ENCODE measurements at regions not wholly inside any gene's neighbourhood (a gene's known extent, or its start where the extent isn't known, plus 50 kb on each side); places are given as distances from the start of the nearest gene placed in this dataset.

- H2AFZ ChIP-seq (ENCODE audit: low read length), result no peak overlapping the region
- H3K36me3 Mint-ChIP-seq (ENCODE audit: insufficient read depth in 1 of 3, low read depth in 3 of 3), result no peaks in the 10 kb centered on the region
- no peak overlapping the region for H3K4me2 ChIP-seq (ENCODE audit: insufficient read depth, insufficient read length, low read length)
- no peak overlapping the region for H2BK15ac ChIP-seq (ENCODE audit: low read depth, low read length)
- H2BK120ac ChIP-seq (ENCODE audit: low read depth, low read length, poor library complexity, severe bottlenecking), result no peak overlapping the region
- H3K23ac ChIP-seq (ENCODE audit: insufficient read length, low read depth, low read length), result no peak overlapping the region
- no peak for DNase-seq
- no peaks in the 10 kb centered on the region for H4K20me1 ChIP-seq (ENCODE audit: control insufficient read depth, insufficient read depth, insufficient read length)
- H3T11ph ChIP-seq (ENCODE audit: low read length), result no peak overlapping the region
- H3K79me2 ChIP-seq (ENCODE audit: insufficient read depth, low read length), result no peaks in the 10 kb centered on the region
- H3K56ac ChIP-seq (ENCODE audit: insufficient read length, low read depth, low read length), result no peak overlapping the region
- H2BK5ac ChIP-seq (ENCODE audit: insufficient read length, low read length), result no peak overlapping the region
- no peak for TF ChIP-seq CTCF (conservative IDR thresholded peaks at IDR 0.05)
- H3K23me2 ChIP-seq (ENCODE audit: insufficient read length, low read depth, low read length, poor library complexity, severe bottlenecking), result no peaks in the 10 kb centered on the region
- H3K4me1 Mint-ChIP-seq, result no peaks in the 10 kb centered on the region
- H3K9me3 Mint-ChIP-seq, result no peaks in the 10 kb centered on the region
- no peak overlapping the region for H4K91ac ChIP-seq (ENCODE audit: insufficient read length, low read depth, low read length)
- no peak overlapping the region for H3K4me3 Mint-ChIP-seq
- no CpG with 5 or more reads among the region's 4 CpGs for WGBS (ENCODE audit: extremely low coverage, insufficient read length, low lambda C conversion rate)
- H3K14ac ChIP-seq (ENCODE audit: insufficient read depth, low read length), result no peak overlapping the region
- H3K18ac ChIP-seq (ENCODE audit: insufficient read length, low read depth, low read length), result no peak overlapping the region
- no peak overlapping the region for H4K8ac ChIP-seq (replicated peaks; ENCODE audit: insufficient read length, low read depth, low read length)
- H3K9me3 ChIP-seq (ENCODE audit: control insufficient read depth, low read depth, low read length), result no peaks in the 10 kb centered on the region
- H3K4me1 ChIP-seq (ENCODE audit: insufficient read depth, low read length), result no peaks in the 10 kb centered on the region
- H3K27me3 Mint-ChIP-seq (ENCODE audit: low read depth), result no peaks in the 10 kb centered on the region
- no peak overlapping the region for H2AK5ac ChIP-seq (ENCODE audit: insufficient read length, low read length)
- no peaks in the 10 kb centered on the region for H3K79me1 ChIP-seq (ENCODE audit: insufficient read depth, low read depth, low read length, poor library complexity, severe bottlenecking)
- no peaks in the 10 kb centered on the region for H3K27me3 ChIP-seq (ENCODE audit: insufficient read depth, low read length)
- no peak overlapping the region for H3K27ac Mint-ChIP-seq
- no peak overlapping the region for H3K27ac ChIP-seq (ENCODE audit: insufficient read length, low read depth, low read length)
- H2BK12ac ChIP-seq (ENCODE audit: insufficient read length, low read depth, low read length), result no peak overlapping the region
- H2BK20ac ChIP-seq (ENCODE audit: low read depth, low read length, poor library complexity, severe bottlenecking), result no peak overlapping the region
- no peak overlapping the region for H3K4ac ChIP-seq (ENCODE audit: low read depth, low read length)
- no peak overlapping the region for H4K5ac ChIP-seq (ENCODE audit: insufficient read length, low read depth, low read length)
- no peak overlapping the region for H3K9ac ChIP-seq (ENCODE audit: extremely low read depth, insufficient read length, low read length)
Observed at GRCh38 chr12:17062267-17063036, 456.5 kb upstream of the LMO3 start.
